ENCODE measurements at regions not wholly inside any gene's neighbourhood (a gene's known extent, or its start where the extent isn't known, plus 50 kb on each side); places are given as distances from the start of the nearest gene placed in this dataset.

- H3K27ac ChIP-seq (ENCODE audit: low read depth in 1 of 2, low read length in 1 of 2) = no peak overlapping the region
- H3K9ac ChIP-seq (ENCODE audit: insufficient read depth in 1 of 2, low read length in 2 of 2) = no peak overlapping the region
- no peak overlapping the region for H3K4me3 ChIP-seq
- no peaks in the 10 kb centered on the region for H3K27me3 ChIP-seq (ENCODE audit: control insufficient read depth in 3 of 3, insufficient read depth in 3 of 3, low read length in 2 of 3)
- H3K4me1 ChIP-seq (ENCODE audit: control insufficient read depth in 5 of 5, insufficient read depth in 5 of 5, low read length in 5 of 5) = no peaks in the 10 kb centered on the region
- TF ChIP-seq CTCF (IDR thresholded peaks at IDR 0.05; ENCODE audit: control extremely low read depth, extremely low read depth) = no peak
- H3K36me3 ChIP-seq (ENCODE audit: control insufficient read depth in 4 of 4, insufficient read depth in 4 of 4, low read length in 4 of 4) = no peaks in the 10 kb centered on the region
- ATAC-seq (ENCODE audit: insufficient read depth, low FRiP score) (no peak), DNase-seq (peak in 1 of 3 donors; percentile 22)
- peaks cover 0 to 2% (median 0%) of the 10 kb centered on the region in 4 donors for H3K9me3 ChIP-seq (ENCODE audit: control insufficient read depth in 4 of 4, insufficient read depth in 3 of 4, low read length in 3 of 4)
- WGBS, 2 donors = 84 to 94% methylated on average over 2 of the region's 2 CpGs
Observed at GRCh38 chr6:155580904-155581303, 125.3 kb upstream of the NOX3 start.

- Histone ChIP-seq H3K9me3 (ENCODE audit: control insufficient read depth in 4 of 4, insufficient read depth in 3 of 4, low read length in 3 of 4) (peaks cover 0 to 2% (median 0%) of the 10 kb centered on the region in 4 donors), H3K36me3 (ENCODE audit: control insufficient read depth in 4 of 4, insufficient read depth in 4 of 4, low read length in 4 of 4) (no peaks in the 10 kb centered on the region), H3K27ac (ENCODE audit: low read depth in 1 of 2, low read length in 1 of 2) (no peak overlapping the region), H3K9ac (ENCODE audit: insufficient read depth in 1 of 2, low read length in 2 of 2) (no peak overlapping the region), H3K27me3 (ENCODE audit: control insufficient read depth in 3 of 3, insufficient read depth in 3 of 3, low read length in 2 of 3) (no peaks in the 10 kb centered on the region), H3K4me1 (ENCODE audit: control insufficient read depth in 5 of 5, insufficient read depth in 5 of 5, low read length in 5 of 5) (no peaks in the 10 kb centered on the region), H3K4me3 (no peak overlapping the region)
- DNase-seq = no peak
- TF ChIP-seq CTCF (IDR thresholded peaks at IDR 0.05; ENCODE audit: control extremely low read depth, extremely low read depth) = no peak
- no peak for ATAC-seq (ENCODE audit: insufficient read depth, low FRiP score)
Observed at GRCh38 chr6:155578251-155578650, 122.6 kb upstream of the NOX3 start.

- H3K27me3 ChIP-seq (ENCODE audit: control insufficient read depth in 3 of 3, insufficient read depth in 3 of 3, low read length in 2 of 3) = no peaks in the 10 kb centered on the region
- H3K9me3 ChIP-seq (ENCODE audit: control insufficient read depth in 4 of 4, insufficient read depth in 3 of 4, low read length in 3 of 4) = no peaks in the 10 kb centered on the region
- no peak overlapping the region for H3K9ac ChIP-seq (ENCODE audit: insufficient read depth in 1 of 2, low read length in 2 of 2)
- H3K4me1 ChIP-seq (ENCODE audit: control insufficient read depth in 5 of 5, insufficient read depth in 5 of 5, low read length in 5 of 5) = no peaks in the 10 kb centered on the region
- ATAC-seq (ENCODE audit: insufficient read depth, low FRiP score) (no peak), DNase-seq (no peak)
- H3K4me3 ChIP-seq = no peak overlapping the region
- WGBS, 2 donors = 85 to 88% methylated on average over 4 of the region's 4 CpGs
- no peak for TF ChIP-seq CTCF (IDR thresholded peaks at IDR 0.05; ENCODE audit: control extremely low read depth, extremely low read depth)
- no peak overlapping the region for H3K27ac ChIP-seq (ENCODE audit: low read depth in 1 of 2, low read length in 1 of 2)
- H3K36me3 ChIP-seq (ENCODE audit: control insufficient read depth in 4 of 4, insufficient read depth in 4 of 4, low read length in 4 of 4) = no peaks in the 10 kb centered on the region
Observed at GRCh38 chr6:155561966-155562364, 106.3 kb upstream of the NOX3 start.

- Histone ChIP-seq H3K36me3 (ENCODE audit: control insufficient read depth in 4 of 4, insufficient read depth in 4 of 4, low read length in 4 of 4) (no peaks in the 10 kb centered on the region), H3K9ac (ENCODE audit: insufficient read depth in 1 of 2, low read length in 2 of 2) (no peak overlapping the region), H3K27me3 (ENCODE audit: control insufficient read depth in 3 of 3, insufficient read depth in 3 of 3, low read length in 2 of 3) (no peaks in the 10 kb centered on the region), H3K27ac (ENCODE audit: low read depth in 1 of 2, low read length in 1 of 2) (no peak overlapping the region), H3K4me3 (no peak overlapping the region), H3K4me1 (ENCODE audit: control insufficient read depth in 5 of 5, insufficient read depth in 5 of 5, low read length in 5 of 5) (no peaks in the 10 kb centered on the region), H3K9me3 (ENCODE audit: control insufficient read depth in 4 of 4, insufficient read depth in 3 of 4, low read length in 3 of 4) (no peaks in the 10 kb centered on the region)
- peak in 2 of 3 donors; percentile 20 to 24 for DNase-seq
- no peak for TF ChIP-seq CTCF (IDR thresholded peaks at IDR 0.05; ENCODE audit: control extremely low read depth, extremely low read depth)
- no peak for ATAC-seq (ENCODE audit: insufficient read depth, low FRiP score)
- WGBS, 2 donors = 52 to 75% methylated on average over 1 of the region's 1 CpG
Observed at GRCh38 chr6:155561257-155561965, 105.8 kb upstream of the NOX3 start.
